ENCODE measurements at regions not wholly inside any gene's neighbourhood (a gene's known extent, or its start where the extent isn't known, plus 50 kb on each side); places are given as distances from the start of the nearest gene placed in this dataset.

DNA sequence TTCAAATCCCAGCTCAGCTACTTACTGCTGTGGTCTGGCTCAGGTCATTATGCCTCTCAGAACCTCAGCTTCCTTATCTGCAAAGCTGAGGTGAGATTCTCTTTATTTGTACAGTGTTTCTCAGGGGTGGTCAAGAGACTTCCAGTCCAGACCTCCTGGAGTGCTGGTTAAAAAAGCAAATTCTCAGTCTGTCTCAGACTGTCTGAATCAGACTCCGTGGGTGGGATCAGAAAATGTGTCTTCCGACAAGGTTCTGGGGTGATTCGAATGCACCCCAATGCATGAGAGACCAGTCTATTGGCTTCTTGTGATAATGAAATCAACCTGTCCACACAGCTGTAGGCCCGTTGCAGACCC lies 137.7 kb upstream of the SMIM23 start:
- CTCF ChIA-PET = interaction anchor here (0.6 to 0.9 kb wide), 2 partner anchors 20 to 380 kb away, joined by 3 read pairs; no protein-coding TSS in a partner anchor
- intact Hi-C loops (cut with micrococcal nuclease; ENCODE audit: unreplicated experiment) = no loop called here

DNA sequence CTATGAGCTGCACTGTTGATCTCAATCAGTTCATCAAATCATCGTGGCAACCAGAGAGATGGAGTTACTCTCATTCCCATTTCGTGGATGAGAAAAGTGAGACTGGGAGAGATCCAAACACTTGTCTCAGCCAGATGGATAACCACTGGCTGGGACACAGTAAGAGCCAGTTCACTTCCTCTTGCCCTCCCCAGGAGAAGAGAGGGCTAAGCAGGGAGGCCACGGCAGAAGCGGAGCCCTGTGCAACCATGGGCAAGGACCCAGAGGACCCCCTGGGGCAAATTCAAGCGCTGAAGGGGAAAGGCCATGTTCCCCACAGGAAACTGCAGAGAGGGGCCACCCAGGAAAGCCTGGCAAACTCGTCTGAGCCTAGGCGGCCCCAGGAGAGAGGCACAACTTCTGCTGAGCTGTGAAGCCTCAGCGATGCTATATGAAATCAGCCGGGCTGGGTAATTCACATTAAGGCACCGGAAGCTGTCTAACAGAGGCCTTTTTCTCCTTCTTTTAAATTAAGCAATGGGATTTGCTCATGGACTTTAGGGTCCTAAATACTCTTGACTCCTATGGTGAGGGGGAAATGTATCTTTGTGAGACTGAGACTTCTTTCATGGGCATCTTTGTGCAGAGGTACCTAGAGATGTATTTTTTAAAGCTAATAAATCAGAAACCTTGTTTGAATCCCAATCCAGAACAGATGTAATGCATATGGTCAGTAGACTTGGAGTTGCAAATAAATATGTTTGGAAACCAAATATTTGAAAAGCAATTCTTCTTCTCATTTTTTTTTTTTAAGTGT lies 137.1 kb upstream of the SMIM23 start:
- Histone ChIP-seq H3K4me1 (replicated peaks; ENCODE audit: insufficient read depth) (peaks cover 14% of the 10 kb centered on the region), H3K27me3 (ENCODE audit: insufficient read depth, low read depth) (no peaks in the 10 kb centered on the region), H3K27ac (no peak overlapping the region), H3K4me3 (no peak overlapping the region), H3K4me2 (no peak overlapping the region), H3K9me2 (ENCODE audit: insufficient read depth) (no peaks in the 10 kb centered on the region), H3F3A (ENCODE audit: insufficient read depth, low read depth) (no peaks in the 10 kb centered on the region), H3K9me3 (ENCODE audit: insufficient read depth, low read depth) (no peaks in the 10 kb centered on the region), H3K36me3 (ENCODE audit: low read depth) (no peaks in the 10 kb centered on the region), H4K20me1 (ENCODE audit: insufficient read depth) (no peaks in the 10 kb centered on the region), H2AFZ (no peak overlapping the region), H3K79me2 (ENCODE audit: low read depth) (no peaks in the 10 kb centered on the region)
- BruUV-seq (replicated peaks) = no TSS peak
- no peak for DNase-seq
- intact Hi-C loops (cut with micrococcal nuclease; ENCODE audit: unreplicated experiment) = no loop called here
- ChIA-PET POLR2A (ENCODE audit: unreplicated experiment) (no interaction called here), CTCF (no interaction called here)
- TF ChIP-seq EZH2 (IDR thresholded peaks at IDR 0.05; ENCODE audit: low read depth) = no peak
- TF ChIP-seq, protein P1, sequence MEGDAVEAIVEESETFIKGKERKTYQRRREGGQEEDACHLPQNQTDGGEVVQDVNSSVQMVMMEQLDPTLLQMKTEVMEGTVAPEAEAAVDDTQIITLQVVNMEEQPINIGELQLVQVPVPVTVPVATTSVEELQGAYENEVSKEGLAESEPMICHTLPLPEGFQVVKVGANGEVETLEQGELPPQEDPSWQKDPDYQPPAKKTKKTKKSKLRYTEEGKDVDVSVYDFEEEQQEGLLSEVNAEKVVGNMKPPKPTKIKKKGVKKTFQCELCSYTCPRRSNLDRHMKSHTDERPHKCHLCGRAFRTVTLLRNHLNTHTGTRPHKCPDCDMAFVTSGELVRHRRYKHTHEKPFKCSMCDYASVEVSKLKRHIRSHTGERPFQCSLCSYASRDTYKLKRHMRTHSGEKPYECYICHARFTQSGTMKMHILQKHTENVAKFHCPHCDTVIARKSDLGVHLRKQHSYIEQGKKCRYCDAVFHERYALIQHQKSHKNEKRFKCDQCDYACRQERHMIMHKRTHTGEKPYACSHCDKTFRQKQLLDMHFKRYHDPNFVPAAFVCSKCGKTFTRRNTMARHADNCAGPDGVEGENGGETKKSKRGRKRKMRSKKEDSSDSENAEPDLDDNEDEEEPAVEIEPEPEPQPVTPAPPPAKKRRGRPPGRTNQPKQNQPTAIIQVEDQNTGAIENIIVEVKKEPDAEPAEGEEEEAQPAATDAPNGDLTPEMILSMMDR (conservative IDR thresholded peaks at IDR 0.05) = no peak

More for the DNA sequence above, 137.7 kb upstream of the SMIM23 start:
- no TSS peak for BruUV-seq (replicated peaks)
- Histone ChIP-seq H3K27ac (no peak overlapping the region), H3F3A (ENCODE audit: insufficient read depth, low read depth) (no peaks in the 10 kb centered on the region), H3K9me2 (ENCODE audit: insufficient read depth) (no peaks in the 10 kb centered on the region), H4K20me1 (ENCODE audit: insufficient read depth) (no peaks in the 10 kb centered on the region), H3K4me1 (replicated peaks; ENCODE audit: insufficient read depth) (peaks cover 14% of the 10 kb centered on the region), H3K4me3 (no peak overlapping the region), H3K27me3 (ENCODE audit: insufficient read depth, low read depth) (no peaks in the 10 kb centered on the region), H3K36me3 (ENCODE audit: low read depth) (no peaks in the 10 kb centered on the region), H2AFZ (no peak overlapping the region), H3K4me2 (peak overlapping the region; percentile 71; the same call in 1 of the 2 replicates), H3K9me3 (ENCODE audit: insufficient read depth, low read depth) (no peaks in the 10 kb centered on the region), H3K79me2 (ENCODE audit: low read depth) (no peaks in the 10 kb centered on the region)
- DNase-seq = no peak
- POLR2A ChIA-PET (ENCODE audit: unreplicated experiment) = no interaction called here
- no peak for TF ChIP-seq EZH2 (IDR thresholded peaks at IDR 0.05; ENCODE audit: low read depth)
- TF ChIP-seq, protein P1 (conservative IDR thresholded peaks at IDR 0.05) = no peak

DNA sequence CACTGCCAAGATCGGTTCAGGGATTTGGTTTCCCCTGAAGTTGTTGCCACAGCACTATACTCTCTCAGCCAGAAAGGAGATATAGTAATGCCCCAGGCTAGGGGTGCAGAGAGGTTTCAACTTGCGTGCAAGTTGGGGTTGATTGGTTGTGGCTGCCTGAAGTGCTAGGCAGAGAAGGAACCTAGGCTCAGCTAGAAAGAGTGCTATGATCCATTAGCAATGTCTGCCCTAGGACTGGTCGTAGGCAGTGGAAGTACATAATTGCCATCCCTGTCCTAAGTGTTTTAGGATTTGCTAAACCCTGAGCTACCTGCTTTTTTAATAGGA lies 136.6 kb upstream of the SMIM23 start:
- Histone ChIP-seq H3K4me2 (no peak overlapping the region), H3K36me3 (ENCODE audit: low read depth) (no peaks in the 10 kb centered on the region), H3K4me1 (replicated peaks; ENCODE audit: insufficient read depth) (peaks cover 14% of the 10 kb centered on the region), H3K27me3 (ENCODE audit: insufficient read depth, low read depth) (no peaks in the 10 kb centered on the region), H3K4me3 (no peak overlapping the region), H3K27ac (no peak overlapping the region), H3K9me2 (ENCODE audit: insufficient read depth) (no peaks in the 10 kb centered on the region), H4K20me1 (ENCODE audit: insufficient read depth) (no peaks in the 10 kb centered on the region), H3F3A (ENCODE audit: insufficient read depth, low read depth) (no peaks in the 10 kb centered on the region), H3K79me2 (ENCODE audit: low read depth) (no peaks in the 10 kb centered on the region), H3K9me3 (ENCODE audit: insufficient read depth, low read depth) (no peaks in the 10 kb centered on the region), H2AFZ (no peak overlapping the region)
- BruUV-seq (replicated peaks) = no TSS peak
- ChIA-PET CTCF (no interaction called here), POLR2A (ENCODE audit: unreplicated experiment) (no interaction called here)
- TF ChIP-seq, protein P1 (conservative IDR thresholded peaks at IDR 0.05) = no peak
- no peak for TF ChIP-seq EZH2 (IDR thresholded peaks at IDR 0.05; ENCODE audit: low read depth)
- intact Hi-C loops (cut with micrococcal nuclease; ENCODE audit: unreplicated experiment) = no loop called here
- DNase-seq = no peak
